Left forelimb (tissue), 1 donor: ENCODE measurements at regions not wholly inside any gene's neighbourhood (a gene's known extent, or its start where the extent isn't known, plus 50 kb on each side); places are given as distances from the start of the nearest gene placed in this dataset.
"Not testable (repeated sequence)": the region's sequence is repeated elsewhere in the genome, so short reads cannot be mapped to it uniquely, and the experiment has no call there.

ENCODE experiments used
- DNase-seq: peaks from one replicate; pipeline ENCODE4 v3.0.0-alpha.2; 2018; ENCODE audit warnings: low spot score

DNA sequence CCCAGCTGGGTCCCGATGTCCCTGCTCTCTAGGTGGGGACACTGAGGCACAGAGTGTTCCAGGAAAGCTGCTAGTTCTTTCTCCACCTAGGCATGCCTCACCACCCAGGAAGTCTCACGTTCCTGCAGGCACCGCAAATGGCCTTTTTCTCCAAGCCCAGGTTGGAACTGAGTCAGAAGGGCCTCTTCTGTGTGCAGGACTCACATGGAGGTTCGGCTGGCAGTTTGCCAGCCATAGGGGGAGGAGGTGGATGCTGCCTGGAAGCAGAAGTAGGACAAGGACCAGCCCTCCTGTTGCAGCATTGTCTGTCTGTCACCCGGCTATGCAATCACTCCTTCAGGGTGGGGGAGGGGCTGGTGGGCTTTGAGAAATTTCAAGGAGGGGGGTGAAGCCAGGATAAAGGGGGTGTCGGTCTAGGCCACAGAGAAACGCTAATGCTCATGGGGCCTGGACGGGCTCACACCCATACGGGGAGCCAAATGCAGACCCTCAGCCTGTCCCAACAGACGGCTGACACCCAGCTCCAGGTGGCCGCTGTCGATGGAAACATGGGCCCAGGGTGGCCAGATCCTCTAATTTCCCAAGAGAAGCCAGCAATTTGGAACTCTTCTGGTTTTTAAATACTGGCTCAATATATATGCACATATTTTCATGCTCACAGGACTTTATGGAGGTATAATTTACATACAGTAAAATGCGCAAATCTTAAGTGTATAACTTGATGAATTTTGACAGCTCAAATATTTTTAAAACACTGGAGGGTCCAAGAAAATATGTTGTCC is 120.5 kb downstream of the PHETA1 start:
- DNase-seq: no peak

DNA sequence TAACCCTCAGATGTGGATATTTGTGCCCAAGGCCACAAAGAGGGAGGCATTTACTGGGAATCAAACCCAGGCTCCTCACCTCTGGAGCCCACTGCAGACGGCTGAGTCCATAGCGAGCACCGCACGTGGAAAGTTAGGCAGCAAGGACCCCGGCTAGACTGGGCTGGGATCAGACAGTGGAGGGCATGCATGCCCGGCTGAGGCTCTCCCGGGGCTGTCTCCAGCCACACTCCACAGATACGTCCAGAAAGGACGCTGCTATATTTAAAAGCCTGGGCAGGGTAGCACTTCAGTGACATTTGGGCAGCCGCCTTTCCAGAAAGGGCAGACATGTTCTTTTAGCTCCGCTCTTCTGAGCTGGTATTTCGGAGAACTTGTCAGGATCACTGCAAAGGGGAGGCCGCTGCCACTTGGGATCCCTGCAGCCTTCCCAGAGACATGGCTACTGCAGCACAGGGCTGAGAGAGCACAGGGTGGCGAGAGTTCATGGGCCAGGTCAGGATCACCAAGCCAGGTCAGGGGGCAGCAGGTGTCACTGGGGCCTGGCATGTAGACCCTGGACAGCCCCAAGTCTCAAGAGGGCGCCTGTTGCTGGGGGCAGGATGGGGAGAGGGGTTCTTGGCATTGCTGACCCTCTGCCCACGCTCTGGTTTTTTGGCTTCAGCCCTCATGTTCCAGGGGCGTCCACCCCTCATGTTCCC is 121.7 kb downstream of the PHETA1 start:
- no peak for DNase-seq

- no peak for DNase-seq
Observed at GRCh38 chr12:111246477-111247011, 122.4 kb downstream of the PHETA1 start.

DNA sequence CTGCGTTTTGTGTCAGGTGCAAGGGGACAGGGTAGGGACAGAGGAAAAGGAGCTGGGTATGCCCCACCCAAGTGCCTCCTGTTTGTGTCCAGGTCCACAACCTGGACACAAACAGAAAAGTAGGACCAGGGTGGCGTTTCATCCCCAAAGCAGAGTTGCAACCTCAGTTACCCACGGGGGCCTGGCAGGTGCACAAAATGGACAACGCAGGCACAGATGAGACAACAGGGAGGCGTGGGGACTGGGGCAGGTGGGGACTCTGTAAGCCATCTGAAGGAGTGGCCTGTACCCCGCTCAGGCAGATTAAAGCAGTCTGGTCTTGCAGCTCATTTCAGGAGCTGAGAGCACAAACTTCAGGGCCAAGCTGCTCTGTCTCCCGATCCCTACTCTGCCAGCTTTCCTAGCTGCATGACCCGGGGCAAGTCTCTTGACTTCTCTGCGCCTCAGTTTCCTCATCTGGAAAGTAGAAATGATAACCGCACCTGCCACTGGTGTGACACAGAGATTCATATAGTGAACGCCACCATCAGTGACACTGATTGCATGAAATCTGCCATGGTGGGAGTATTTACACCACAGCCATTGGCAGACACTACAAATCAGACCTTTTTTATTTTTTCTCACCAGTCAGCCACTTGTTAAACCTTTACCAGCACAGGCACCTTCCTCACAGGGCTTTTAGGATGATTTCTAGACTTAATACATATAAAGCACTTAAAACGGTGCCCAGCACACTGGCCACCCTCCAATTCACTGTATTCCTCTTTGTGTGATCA is 123.0 kb downstream of the PHETA1 start:
- DNase-seq: no peak

DNA sequence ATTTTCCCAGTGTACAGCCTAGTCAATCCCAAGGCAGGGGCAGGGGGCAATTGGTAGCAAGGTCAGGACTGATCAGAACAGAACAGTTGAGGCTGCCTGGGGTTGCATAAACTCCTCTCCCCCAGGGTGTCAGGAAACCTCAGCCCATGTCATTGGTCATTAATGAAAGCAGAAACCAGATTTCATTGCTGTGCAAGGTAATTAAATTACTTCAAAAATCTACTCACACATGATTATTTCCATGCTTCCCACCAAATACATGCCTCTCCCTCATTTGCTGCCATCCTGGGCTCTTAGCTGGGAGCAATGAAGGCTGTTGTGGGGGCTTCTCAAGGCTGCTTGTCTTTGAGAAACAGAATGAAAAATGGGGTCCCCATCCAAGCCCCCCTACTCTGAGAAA is 124.2 kb downstream of the PHETA1 start:
- no peak for DNase-seq

DNA sequence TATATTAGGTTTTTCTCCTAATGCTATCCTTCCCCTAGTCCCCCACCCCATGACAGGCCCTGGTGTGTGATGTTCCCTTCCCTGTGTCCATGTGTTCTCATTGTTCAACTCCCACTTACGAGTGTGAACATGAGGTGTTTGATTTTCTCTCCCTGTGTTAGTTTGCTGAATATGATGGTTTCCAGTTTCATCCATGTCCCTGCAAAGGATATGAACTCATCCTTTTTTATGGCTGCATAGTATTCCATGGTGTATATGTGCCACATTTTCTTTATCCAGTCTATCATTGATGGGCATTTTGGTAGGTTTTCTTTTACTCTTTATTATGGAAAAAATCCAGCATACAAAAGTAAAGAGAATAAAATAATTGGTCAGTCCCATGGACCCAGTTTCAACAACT is 126.1 kb downstream of the PHETA1 start:
- not testable (repeated sequence) for DNase-seq

DNA sequence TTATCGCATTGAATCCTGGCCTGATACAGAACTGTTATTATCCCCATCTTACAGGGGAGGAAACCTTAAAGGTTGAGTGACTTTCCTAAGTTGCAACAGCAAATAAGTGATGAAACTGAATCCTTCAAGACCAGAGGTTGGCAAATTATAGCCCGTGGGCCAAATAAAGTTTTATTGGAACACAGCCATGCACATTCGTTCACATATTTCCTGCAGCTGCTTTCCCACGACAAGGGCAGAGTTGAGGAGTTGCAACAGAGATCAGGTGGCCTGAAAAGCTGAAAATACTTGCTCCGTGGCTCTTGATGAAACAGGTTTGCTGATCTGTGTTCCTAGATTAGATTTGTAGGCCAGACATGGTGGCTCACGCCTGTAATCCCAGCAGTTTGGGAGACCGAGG is 126.7 kb downstream of the PHETA1 start:
- no peak for DNase-seq

DNA sequence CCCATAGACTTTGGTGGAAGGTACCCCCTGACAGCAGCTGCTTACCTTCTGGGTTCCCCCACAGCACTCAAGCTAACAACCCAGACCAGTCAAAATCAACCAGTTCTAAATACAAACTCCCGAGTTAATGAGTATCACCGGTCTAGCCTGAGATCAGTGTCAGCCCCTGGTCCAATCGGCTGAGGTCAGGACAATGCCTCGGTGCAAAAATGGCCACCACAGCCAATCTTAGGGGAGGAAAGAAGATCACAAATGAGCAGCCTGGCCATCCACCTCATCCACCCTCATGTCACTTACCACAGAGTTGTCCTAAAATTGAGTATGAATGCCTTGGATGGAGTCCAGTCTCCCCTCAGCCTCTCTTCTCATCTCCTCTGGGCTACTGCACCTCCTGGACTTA is 128.5 kb downstream of the PHETA1 start:
- DNase-seq: no peak

GRCh38 chr12:111239235-111239634 is 129.7 kb downstream of the PHETA1 start:
- DNase-seq: no peak

GRCh38 chr12:111238075-111238734 is 130.7 kb downstream of the PHETA1 start:
- no peak for DNase-seq

GRCh38 chr12:111234491-111234890 is 134.4 kb downstream of the PHETA1 start:
- DNase-seq: not testable (repeated sequence)

GRCh38 chr12:111233786-111234185 is 135.1 kb downstream of the PHETA1 start:
- DNase-seq: no peak

DNA sequence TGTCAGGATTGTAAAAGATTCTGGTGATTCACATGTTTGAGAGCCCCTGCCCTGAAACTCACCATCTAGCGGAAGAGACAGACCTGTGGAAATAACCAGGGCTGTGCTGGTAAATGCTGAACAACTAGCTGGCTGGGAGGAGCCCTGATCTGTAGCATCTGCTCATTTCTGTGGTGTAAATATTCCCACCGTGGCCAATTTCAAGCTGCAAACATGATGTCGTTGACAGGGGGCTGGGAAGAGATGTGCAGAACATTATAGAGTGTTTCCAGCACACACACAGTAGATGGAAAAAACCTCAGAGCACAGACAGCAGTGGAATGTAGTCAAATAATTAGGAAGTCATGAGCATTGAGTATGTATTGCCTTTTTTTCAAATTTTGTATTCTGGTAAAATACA is 138.2 kb downstream of the PHETA1 start:
- DNase-seq: no peak

- no peak for DNase-seq
Observed at GRCh38 chr12:111228916-111229666, 139.8 kb downstream of the PHETA1 start.

DNA sequence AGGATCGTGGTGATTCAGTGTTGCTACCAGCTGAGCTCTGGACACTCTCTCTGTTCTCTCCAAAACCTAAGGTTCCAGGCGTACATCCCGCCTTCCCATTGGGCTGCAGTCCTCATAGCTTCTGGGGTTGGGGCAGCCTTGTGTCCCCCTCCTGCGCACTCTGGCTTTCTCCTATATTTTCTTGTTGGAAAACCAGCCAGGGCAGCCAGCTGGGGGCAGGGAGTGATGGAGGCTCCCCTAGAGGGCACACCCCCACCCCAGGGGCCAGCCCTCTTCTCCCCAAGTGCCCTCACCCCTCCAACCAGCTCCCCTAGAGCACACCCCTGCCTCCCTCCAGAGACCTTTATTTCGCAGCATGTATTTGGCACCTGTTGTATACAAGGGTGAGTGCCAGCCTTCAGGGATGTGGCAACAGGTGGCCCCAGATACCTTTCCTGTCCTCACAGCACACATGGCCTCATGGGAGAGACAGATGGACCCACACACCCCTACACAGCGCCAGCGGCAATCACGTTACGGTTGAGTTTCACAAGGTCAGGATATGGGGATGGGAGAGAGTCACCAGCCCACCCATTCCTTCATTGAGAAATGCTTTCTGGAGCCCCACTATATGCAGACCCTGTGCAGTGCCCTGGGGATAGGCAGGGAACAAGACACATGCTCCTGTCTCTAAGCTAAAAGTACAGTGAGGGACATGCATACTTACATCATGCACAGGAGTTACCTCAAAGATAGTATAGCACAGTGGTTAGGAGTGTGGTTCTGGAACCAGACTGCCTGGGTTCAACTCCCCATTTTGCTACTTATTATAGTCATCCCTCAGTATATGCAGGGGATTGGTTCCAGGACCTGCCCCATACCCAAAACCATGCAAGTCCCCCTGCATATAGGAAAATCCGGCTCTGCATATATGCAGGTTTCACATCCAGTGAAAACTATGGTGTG is 141.1 kb downstream of the PHETA1 start:
- no peak for DNase-seq

DNA sequence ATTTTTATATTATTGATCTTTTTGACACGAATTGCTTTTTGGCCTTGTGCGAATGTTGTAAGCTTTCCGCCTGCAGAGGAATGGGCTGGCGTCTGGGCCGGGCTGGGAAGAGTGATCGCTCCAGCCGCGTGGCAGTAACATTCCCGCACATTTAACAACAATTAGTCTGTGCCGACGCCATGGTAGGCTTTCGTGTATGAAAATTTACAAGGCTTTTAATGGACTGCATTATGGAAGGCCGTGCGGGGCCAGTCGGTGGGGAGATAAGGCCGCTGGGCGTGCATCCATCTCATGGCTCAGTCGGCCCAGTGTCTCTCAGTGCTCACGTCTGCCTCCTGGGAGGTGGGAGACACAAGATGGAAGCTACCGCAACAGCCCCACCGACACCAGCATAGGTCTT is 142.2 kb downstream of the PHETA1 start:
- no peak for DNase-seq

GRCh38 chr12:111225307-111225706 is 143.6 kb downstream of the PHETA1 start:
- DNase-seq: no peak

GRCh38 chr12:111224186-111225066 is 144.5 kb downstream of the PHETA1 start:
- DNase-seq: no peak

GRCh38 chr12:111222523-111222922 is 146.4 kb downstream of the PHETA1 start:
- no peak for DNase-seq
